ENCODE measurements at regions not wholly inside any gene's neighbourhood (a gene's known extent, or its start where the extent isn't known, plus 50 kb on each side); places are given as distances from the start of the nearest gene placed in this dataset.

DNA sequence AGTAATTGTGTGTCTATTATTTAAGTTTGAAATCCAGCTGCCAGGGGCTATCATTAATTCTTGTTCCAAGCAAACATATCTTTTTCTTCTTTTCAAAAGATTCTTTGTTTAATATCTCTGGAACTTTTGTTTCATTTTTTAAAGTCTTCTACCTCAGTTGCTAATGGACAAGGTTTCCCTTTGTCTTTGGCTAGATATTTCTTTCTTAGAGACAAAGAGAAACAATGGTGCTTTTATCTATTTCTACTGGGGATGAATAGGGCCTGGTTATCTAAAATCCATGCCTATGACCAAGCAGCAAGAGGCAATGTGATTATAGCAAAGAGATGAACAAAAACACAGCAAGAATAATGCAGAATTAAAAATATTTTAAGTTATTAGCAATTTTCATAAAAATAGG lies 661.3 kb upstream of the KLF12 start:
- H3K27ac ChIP-seq = no peak overlapping the region
- H3K4me3 ChIP-seq = no peak overlapping the region
- TF ChIP-seq, protein P1, sequence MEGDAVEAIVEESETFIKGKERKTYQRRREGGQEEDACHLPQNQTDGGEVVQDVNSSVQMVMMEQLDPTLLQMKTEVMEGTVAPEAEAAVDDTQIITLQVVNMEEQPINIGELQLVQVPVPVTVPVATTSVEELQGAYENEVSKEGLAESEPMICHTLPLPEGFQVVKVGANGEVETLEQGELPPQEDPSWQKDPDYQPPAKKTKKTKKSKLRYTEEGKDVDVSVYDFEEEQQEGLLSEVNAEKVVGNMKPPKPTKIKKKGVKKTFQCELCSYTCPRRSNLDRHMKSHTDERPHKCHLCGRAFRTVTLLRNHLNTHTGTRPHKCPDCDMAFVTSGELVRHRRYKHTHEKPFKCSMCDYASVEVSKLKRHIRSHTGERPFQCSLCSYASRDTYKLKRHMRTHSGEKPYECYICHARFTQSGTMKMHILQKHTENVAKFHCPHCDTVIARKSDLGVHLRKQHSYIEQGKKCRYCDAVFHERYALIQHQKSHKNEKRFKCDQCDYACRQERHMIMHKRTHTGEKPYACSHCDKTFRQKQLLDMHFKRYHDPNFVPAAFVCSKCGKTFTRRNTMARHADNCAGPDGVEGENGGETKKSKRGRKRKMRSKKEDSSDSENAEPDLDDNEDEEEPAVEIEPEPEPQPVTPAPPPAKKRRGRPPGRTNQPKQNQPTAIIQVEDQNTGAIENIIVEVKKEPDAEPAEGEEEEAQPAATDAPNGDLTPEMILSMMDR (IDR thresholded peaks at IDR 0.05) = no peak
- H3K36me3 ChIP-seq = no peaks in the 10 kb centered on the region
- H3K27me3 ChIP-seq = no peaks in the 10 kb centered on the region
- H3K9me3 ChIP-seq = peaks cover 0 to 5% of the 10 kb centered on the region in 2 donors
- DNase-seq (ENCODE audit: low spot score) = no peak
- no peaks in the 10 kb centered on the region for H3K4me1 ChIP-seq

DNA sequence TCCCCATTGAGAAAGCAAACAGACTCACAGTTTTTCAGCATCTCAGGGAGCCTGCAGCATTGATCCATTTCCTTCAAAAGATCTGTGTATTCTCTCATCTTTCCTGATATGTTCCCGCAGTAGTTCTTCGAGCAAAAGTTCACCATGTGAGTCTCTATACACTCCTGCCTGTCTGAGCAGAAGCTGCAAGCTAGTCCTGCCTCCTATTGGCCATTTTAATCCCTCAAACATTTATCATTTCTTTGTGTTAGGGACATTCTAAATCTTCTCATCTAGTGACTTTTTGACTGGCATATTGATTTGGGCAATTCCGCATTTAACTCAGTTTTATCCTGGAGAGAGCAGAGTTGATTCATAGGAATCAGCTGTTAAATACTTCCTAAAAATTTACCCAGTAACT lies 660.4 kb upstream of the KLF12 start:
- Histone ChIP-seq H3K4me1 (no peaks in the 10 kb centered on the region), H3K27ac (no peak overlapping the region), H3K9me3 (peaks cover 0 to 5% of the 10 kb centered on the region in 2 donors), H3K4me3 (no peak overlapping the region), H3K36me3 (no peaks in the 10 kb centered on the region), H3K27me3 (no peaks in the 10 kb centered on the region)
- TF ChIP-seq, protein P1 (IDR thresholded peaks at IDR 0.05) = no peak
- no peak for DNase-seq (ENCODE audit: low spot score)

DNA sequence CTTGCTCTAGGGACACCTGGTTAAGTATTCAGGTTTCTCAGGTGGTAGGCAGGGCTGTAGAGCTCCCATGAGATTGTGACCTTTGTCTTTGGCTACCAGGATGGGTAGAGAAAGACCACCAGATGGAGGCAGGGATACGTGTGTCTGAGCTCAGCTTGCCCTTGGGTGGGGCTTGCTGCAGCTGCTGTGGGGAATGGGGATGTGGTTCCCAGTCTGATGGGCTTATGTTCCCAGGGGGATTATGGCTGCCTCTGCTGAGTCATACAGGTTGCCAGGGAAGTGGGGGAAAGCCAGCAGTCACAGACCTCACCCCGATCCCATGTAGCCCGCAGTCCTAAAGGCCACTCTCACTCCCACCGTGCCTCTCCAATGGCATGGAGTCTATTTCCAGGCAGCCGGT lies 659.9 kb upstream of the KLF12 start:
- H3K36me3 ChIP-seq = no peaks in the 10 kb centered on the region
- no peaks in the 10 kb centered on the region for H3K4me1 ChIP-seq
- peaks cover 0 to 5% of the 10 kb centered on the region in 2 donors for H3K9me3 ChIP-seq
- DNase-seq (ENCODE audit: low spot score) = no peak
- no peak overlapping the region for H3K4me3 ChIP-seq
- H3K27ac ChIP-seq = no peak overlapping the region
- no peaks in the 10 kb centered on the region for H3K27me3 ChIP-seq
- TF ChIP-seq, protein P1 (IDR thresholded peaks at IDR 0.05) = no peak

DNA sequence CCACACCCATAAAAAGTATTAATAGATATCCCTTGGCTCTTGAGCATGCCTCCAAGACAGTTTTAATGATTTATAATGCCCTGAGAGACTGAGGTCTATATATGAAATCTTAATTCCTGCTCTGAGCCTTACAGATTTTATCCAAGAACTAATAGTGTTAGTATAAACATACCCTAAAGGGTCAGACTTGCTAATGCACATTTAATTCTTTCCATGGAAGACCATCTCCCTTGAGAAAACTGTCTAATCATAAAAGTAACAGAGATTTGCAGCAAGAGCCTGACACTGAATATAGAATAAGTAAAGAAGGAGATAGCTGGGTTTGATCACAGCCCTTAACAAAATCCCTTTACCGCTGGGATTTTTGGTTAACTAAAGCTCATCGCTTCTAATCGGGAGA lies 650.8 kb upstream of the KLF12 start:
- no peak overlapping the region for H3K27ac ChIP-seq
- no peak for DNase-seq (ENCODE audit: low spot score)
- H3K4me1 ChIP-seq = no peaks in the 10 kb centered on the region
- H3K27me3 ChIP-seq = no peaks in the 10 kb centered on the region
- TF ChIP-seq, protein P1 (IDR thresholded peaks at IDR 0.05) = no peak
- H3K4me3 ChIP-seq = no peak overlapping the region
- no peaks in the 10 kb centered on the region for H3K36me3 ChIP-seq
- H3K9me3 ChIP-seq = no peaks in the 10 kb centered on the region

DNA sequence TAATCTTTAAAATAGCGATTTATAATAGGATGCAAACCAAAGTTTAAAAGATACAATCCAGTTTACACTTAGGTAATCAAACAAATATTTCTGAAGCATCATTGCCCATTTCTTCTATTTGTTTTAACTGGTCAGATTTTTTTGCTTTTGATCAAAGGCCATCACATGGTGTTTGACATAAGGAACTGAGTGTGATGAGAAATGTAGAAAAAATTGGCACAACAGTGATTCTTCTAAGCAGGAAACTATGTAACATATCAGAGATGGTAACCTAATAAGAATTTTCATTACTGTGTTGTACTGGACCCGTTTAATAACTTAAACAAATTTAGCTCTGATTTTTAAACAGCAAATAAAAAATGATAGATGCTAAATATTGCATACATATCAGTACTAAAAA lies 644.7 kb upstream of the KLF12 start:
- no peak for DNase-seq (ENCODE audit: low spot score)
- H3K27me3 ChIP-seq = no peaks in the 10 kb centered on the region
- H3K4me1 ChIP-seq = no peaks in the 10 kb centered on the region
- H3K9me3 ChIP-seq = no peaks in the 10 kb centered on the region
- no peak overlapping the region for H3K27ac ChIP-seq
- TF ChIP-seq, protein P1 (IDR thresholded peaks at IDR 0.05) = no peak
- H3K36me3 ChIP-seq = no peaks in the 10 kb centered on the region
- H3K4me3 ChIP-seq = no peak overlapping the region

DNA sequence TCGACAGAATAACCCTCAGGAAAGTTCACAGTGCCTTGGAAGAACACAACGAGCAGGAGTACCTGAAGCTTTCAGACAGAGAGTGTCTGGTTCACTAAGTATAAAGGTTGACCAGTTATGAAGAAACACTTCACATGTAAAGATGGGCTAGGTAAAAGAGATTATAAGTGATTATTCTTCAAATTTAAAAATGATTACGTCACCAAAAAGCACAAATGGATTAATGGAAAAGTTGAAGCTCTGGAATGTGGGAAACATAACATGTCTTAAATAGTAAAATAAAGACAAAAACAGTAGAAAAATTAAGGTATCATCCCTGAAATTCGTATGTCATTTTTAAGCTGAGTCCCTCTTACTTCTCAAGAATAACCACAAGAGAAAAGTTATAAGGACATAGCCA lies 643.9 kb upstream of the KLF12 start:
- no peak overlapping the region for H3K27ac ChIP-seq

More for the DNA sequence above, 643.9 kb upstream of the KLF12 start:
- no peak overlapping the region for H3K4me3 ChIP-seq
- H3K9me3 ChIP-seq = no peaks in the 10 kb centered on the region
- no peak for DNase-seq (ENCODE audit: low spot score)
- H3K36me3 ChIP-seq = no peaks in the 10 kb centered on the region
- no peaks in the 10 kb centered on the region for H3K4me1 ChIP-seq
- no peaks in the 10 kb centered on the region for H3K27me3 ChIP-seq
- TF ChIP-seq, protein P1 (IDR thresholded peaks at IDR 0.05) = no peak
